DMS53 treated with DMSO at 0.1 percent for 48 hours (cell line): ENCODE measurements at regions not wholly inside any gene's neighbourhood (a gene's known extent, or its start where the extent isn't known, plus 50 kb on each side); places are given as distances from the start of the nearest gene placed in this dataset.
"Not testable (repeated sequence)": the region's sequence is repeated elsewhere in the genome, so short reads cannot be mapped to it uniquely, and the experiment has no call there.

Experiments
- DNase-seq: peaks from one replicate; lab custom pipeline; 2025; ENCODE audit not compliant: unreplicated experiment; lab: John Stamatoyannopoulos, UW

DNA sequence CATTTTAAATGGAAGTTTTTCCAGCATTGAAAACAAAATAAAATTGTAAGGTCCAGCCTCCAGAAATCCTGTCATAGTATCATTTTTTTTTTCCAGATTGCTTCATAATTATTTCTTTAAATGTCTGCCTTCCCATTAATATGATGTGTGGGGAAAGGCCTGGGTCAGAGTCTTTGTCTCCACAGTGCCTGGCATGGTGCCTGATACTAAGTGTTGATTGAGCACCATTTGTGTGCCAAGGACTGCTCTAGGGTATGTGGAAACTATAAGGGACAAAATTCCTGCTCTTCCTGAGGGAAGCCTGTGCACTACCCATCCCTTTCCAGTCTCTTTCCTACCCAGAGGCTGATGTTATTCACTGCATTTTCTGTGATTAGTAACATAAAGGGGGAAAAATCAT lies 53.1 kb upstream of the BEND4 start:
- no peak for DNase-seq

DNA sequence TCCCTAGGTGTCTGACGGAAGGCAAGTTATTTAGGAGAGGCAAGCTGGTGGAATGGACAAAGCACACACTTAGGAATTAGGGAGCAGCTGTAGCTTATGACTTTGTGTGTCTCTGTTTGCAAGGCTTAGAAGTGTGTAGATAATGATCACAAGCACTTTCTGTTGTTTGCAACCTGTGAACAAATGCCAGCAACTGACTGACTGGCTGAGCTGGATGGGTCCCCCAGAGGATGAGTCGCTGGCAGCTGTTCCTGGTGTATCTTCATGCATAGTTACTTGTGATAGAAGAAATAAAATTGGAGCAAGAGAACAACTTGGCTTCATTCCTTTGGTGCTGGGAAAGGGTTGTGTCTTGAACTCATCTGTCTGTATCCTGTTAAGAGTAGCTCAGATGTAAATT lies 64.2 kb upstream of the BEND4 start:
- peak; percentile 25 for DNase-seq

DNA sequence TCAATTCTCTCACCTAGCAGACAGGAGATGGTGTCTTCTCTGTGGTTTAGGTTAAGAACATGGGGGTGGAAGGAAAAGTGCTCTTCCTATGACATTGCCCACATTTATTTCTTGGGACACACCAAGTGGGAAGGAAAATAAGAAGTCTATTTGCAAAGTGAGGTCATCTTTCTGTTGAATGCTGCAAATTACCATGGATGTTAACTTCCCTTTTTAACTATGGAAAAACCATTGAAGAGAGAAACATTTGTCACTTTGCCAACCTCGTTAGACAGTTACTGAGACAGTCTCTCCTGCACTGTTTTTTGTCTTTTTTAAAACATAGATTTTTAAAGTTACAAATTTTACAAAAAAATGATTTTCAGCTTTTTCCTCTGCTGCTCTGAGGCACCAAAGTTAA lies 72.8 kb upstream of the BEND4 start:
- no peak for DNase-seq

DNA sequence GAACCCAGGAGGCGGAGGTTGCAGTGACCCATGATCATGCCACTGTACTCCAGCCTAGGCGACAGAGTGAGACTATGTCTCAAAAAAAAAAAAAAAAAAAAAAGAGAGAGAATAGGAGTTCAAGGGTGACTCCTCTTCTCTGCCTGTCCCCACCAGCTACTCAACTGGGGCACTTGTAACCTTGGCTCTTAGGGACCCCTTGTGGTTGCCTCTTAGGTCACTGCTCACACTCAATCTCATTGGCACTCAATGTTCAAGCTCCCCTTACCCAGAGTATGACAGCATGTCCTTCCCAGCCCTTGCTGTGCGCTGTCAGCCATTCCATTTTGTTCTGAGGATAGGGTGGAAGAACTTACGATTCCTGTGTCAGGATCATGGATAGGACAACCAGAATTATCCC lies 82.4 kb upstream of the BEND4 start:
- no peak for DNase-seq

DNA sequence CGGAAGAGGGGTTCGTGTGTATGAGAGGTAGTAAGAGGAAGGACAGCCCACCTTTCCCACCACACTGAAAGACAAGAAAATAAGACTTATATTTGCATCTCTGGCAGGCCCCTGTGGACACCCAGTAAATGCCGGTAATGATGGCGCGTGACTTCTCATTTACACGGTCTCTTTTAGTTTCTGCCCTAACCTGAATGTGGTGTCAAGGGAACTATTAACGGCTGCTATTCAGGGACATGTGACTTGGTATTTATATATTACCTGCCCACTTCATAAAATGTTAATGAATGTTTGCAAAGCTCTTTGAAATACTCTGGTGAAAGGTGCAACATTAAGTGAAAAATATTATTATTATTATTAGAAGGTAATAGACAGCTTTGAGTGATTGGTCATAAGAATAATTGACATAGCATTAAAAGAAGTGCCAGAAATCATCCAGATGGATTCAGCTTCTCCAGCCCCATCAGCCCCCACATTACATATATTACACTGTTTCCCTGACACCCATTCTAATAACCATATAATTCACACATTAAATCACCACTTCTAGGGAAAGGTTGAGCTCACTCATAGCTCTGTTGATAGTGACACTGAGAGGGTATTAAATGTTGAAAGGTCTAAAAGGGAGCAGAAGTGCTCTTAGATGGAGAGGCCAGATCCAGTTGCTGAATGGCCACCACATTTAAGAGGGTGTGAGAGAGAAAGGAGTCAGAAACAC lies 83.0 kb upstream of the BEND4 start:
- no peak for DNase-seq

DNA sequence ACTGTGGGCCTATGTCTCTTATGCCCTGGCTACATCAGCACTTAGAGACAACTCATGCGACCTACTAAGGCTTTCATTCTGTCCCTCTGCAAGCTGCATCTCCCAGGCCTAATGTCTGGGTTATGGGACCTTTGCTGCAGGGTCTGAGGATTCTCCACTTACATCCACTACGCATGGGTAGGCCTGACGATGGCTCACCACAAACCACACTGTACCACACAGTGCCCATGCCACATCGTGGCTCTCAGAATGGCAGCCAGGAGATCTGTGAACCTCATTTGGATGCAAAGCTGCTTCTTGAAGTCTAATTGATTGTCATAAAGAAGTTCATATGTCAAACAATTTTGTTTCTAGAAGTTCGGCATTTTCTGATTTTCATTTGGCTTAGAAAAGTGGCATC lies 84.6 kb upstream of the BEND4 start:
- no peak for DNase-seq

DNA sequence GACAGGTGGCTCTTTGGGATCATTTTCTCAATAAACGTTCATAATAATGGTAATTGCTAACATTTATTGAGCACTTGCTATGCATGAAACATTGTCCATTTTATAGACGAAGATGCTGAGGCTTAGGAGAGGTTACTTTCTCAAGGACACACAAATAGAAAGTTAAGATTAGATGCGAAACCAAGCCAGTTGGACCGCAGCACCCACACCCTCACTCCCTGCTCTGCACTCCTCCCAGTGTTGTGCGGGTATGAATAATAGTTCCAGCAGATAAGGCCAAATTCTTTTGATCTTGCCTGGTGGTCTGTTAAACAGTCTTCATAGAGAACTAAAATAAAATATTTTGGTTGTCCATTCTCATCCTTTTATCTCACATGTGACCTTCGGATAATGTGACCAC lies 85.0 kb upstream of the BEND4 start:
- DNase-seq, result no peak

DNA sequence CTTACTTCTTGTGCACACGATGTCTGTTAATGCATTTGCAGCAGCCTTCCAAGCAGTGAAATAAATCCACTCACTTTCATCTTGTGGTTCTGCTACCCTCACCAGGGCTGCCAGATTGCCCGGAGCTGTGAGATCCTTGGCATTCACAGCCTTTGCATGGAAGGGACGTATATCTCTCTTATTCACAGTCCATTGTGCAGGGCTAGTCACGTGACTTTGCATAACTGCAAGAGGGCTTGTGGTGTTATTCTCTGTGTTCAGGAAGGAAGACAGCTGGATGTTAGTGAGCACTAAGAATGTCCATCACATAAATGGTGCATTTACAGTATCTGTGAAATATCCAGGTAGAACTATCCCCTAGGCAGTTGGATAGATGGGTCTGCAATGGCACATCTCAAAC lies 96.5 kb upstream of the BEND4 start:
- DNase-seq, result no peak

DNA sequence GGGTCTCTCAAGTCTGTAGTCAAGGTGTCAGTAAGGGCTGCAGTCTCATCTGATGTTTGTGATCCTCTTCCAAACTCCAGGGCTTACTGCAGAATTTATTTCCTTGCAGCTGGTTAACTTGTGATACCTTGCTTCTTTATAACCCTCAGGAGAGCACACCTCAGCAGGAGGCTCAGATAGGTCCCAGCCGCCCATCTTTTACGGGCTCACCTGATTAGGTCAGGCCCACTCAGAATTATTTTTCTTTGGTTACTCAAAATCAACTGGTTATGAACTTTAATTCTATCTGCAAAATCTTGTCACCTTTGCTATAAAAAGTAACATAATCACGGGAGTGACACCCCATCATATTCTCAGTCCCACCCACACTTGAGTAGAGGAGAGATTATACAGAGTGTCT lies 99.9 kb upstream of the BEND4 start:
- DNase-seq, result no peak

DNA sequence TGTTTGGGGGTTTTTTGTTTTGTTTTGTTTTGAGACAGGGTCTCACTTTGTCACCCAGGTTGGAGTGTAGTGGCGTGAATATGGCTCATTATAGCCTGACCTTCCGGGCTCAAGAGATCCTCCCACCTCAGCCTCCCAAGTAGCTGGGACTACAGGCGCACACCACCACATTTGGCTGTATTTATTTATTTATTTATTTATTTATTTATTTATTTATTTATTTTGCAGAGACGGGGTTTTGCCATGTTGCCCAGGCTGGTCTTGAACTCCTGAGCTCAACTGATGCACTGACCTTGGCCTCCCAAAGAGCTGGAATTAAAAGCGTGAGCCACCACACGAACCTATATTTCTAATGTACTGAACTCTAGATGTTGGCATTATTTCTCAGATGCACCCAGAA lies 105.2 kb upstream of the BEND4 start:
- DNase-seq, result not testable (repeated sequence)

DNA sequence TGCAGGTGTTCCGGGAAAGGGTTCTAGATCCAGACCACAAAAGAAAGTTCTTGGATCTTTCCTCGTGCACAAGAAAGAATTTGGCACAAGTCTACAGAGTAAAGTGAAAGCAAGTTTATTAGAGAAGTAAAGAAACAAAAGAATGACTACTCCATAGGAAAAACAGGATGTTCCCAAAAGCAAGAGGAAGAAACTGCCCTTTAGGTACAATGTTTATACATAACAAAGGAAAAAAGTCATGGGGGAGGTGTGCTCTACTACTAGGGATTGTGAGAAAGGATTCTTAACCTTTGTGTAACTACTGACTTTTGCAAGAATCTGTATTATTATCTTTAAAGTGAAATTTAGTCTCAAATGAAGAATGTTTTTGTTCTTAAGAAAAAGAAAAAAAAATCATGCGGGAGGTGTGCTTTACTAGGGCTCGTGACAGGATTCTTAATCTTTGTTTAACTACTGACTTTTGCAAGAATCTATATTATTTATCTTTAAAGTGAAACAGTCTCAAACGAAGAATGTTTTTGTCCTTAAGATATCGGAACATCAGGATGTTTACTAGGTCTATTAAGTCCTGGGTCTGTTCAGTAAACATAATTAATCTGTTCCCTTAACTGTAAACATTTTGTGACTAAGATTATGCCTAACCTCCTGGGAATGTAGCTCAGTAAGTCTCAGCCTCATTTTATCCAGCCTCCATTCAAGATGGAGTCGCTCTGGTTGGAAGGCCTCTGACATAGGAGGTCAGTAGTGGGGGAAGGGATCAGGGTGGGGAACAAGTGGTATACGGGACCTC lies 110.4 kb upstream of the BEND4 start:
- no peak for DNase-seq

DNA sequence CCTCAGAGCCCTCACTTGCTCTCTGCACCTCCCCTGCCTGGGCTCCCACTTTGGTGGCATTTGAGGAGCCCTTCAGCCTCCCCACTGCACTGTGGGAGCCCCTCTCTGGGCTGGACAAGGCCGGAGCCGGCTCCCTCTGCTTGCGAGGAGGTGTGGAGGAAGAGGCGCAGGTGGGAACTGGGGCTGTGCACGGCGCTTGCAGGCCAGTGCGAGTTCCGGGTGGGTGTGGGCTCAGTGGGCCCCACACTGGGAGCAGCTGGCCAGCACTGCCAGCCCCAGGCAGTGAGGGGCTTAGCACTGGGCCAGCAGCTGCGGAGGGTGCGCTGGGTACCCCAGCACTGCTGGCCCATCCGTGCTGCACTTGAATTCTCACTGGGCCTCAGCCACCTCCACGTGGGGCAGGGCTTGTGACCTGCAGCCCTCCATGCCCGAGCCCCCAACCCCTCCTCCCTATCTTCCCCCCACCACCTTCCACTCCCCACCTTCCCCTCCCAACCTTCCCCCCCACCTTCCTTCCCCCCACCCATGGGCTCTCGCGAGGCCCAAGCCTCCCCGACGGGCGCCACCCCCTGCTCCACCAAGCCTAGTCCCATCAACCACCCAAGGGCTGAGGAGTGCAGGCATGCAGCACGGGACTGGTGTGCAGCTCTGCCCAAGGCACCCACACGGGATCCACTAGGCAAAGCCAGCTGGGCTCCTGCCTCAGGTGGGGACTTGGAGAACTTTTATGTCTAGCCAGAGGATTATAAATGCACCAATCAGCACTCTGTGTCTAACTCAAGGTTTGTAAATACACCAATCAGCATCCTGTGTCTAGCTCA lies 113.5 kb upstream of the BEND4 start:
- no peak for DNase-seq

DNA sequence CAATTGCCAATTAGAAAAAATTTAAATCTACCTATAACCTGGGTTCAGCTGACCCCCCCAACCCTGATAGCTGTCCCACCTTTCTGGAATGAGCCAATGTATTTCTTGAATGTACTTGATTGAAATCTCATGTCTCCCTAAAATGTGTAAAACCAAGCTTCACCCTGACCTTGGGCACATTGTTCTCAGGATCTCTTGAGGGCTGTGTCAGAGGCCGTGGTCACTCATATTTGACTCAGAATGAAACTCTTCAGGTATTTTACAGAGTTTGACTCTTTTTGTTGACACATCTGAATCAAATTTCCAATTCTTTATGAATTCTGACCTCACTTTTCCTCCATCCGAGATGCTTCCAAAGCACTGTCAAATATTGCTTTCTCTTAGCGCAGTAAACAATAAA lies 115.3 kb upstream of the BEND4 start:
- DNase-seq, result no peak

DNA sequence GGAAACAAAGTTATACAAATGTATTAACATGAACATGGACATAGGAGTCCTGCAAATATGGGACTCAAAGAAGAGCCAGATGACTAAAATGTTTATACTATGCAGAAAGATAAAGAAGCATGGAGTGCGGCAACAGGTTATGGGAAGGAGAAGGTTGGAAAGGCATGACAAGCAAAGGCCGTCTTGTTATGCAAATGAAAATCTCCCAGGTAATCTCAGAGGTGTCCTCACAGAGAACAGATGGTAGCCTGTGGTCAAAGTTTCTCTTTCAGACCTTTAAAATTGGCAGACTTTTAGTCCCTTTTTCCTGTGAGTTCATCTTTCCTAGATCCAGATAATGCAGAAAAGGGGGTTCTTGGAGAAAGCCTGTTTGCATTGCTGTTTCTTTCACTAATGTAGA lies 116.4 kb upstream of the BEND4 start:
- no peak for DNase-seq

DNA sequence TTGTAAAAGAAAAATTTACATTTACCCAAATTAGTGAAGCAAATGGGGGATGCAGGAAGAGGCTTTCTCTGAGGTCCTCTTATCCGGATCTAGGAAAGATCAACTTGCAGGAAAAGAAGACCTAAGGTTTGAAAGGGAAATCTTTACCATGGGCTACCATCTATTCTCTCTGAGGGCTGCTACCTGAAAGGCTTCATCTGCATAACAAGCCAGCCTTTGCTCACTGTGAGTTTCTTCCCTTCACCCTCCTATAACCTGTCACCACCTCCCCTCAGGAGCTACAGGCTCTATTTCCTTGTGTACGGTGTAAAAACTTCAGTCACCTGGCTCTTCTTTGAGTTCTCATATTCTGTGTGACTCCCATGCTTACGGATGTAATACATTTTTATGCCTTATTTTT lies 118.6 kb upstream of the BEND4 start:
- DNase-seq, result no peak

DNA sequence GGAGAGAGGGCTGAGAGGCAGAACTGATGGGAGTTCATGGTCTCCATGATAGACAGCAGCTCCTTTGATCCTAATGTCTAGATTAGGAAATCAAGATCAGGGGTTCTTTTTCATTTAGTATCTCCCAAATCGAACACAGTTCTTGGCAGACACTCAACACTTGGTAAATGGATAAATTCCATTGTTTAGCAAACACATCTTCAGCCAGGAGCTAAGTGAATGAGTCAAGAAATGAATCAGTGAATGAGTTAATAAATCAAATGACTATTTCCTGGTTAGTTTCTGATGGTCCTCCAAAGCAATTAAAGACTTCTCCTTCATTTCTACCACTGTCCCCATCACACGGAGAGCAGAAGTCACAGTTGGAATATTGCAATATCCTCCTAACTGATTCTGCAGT lies 120.0 kb upstream of the SHISA3 start:
- no peak for DNase-seq

DNA sequence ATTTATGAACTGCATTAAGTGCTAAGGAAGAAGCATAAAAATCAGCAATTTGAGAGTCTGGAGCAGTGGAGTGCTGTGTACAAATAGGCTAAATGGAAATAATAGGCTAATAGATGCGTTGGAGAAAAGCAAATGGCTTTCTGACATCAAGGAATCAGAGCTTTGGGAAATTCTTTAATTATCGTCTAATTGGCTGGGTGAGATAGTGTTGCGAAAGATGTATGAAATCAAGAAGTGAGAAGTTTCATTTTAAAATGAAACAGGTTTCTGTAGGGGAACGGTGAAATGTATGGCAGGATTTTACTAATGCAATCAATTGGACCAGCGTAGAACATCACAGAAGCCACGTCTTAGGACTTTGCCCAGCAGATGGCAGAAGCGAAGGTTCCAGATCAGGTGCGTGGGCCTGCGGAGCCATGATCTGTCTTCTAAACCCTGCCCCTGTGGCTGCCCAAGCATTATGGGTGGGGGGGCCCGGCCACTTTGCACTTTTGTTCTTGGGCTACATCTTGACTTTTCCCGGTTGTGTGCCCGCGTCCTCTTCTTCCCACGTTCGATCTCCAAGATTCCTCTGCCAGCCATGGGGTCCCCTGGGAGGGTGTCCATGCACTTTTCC lies 118.5 kb upstream of the SHISA3 start:
- DNase-seq, result no peak

DNA sequence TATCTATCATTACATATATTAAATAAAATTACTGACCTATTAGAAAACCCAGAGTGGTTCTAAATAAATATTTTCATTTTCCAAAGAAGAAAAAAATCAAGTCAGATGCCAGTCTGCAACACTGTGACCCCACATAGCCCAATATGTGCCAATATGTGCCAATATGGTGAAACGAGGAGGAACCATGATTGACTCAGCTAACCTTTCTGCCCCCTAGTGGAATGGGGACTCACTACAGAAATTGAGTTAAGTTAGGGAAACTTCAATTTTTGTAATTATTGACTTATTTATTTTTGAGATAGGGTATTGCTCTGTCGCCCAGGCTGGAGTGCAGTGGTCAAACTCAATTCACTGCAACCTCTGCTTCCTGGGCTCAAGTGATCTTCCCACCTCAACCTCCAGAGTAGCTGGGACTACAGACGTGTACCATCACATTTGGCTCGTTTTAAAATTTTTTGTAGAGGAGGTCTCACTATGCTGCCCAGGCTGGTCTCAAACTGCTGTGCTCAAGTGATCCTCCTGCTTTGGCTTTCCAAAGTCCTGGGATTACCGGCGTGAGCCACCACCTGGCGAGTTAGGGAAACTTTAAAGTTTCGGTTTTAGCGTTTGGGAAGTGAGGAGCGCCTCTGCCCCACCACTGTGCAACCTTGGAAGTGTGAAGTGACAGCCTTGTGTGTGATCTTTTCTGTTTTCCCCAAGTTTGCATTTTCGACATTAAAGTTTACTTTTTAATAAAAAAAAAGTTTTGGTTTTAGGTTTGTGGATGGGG lies 116.8 kb upstream of the SHISA3 start:
- peak; percentile 36 for DNase-seq

DNA sequence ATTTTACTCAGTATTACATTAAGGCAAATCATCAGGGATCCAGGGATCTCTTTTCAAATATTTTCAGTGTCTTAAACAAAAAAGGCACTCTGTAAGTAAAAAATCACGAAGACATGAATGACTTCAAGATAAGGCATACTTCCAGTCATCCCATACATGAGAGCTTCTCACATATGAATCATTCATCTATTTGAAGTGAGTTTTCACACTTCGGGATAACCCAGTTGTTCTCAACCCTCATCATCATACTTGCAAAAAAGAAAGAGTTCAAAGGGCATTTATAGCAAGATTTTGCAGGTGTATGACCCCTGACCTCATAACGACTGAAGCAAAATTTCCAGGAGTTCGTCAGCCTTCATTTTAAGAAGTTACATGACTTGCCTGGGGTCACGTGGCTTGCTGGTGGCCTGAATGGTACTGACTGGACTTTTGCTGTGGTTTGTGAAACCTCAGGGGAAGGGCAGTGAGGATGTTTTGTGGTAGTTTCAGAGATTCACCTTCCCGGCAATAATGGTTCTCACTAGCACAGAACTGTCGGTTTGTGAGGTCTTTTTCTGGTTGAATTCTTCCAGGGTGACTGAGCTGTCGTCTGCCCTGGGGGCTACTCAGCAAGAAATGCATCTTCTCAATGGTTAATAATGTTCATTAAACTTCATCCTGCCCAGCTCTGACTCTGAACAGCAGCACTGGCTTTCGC lies 115.8 kb upstream of the SHISA3 start:
- DNase-seq, result no peak
